Osteoblast (primary cell): ENCODE measurements at regions not wholly inside any gene's neighbourhood (a gene's known extent, or its start where the extent isn't known, plus 50 kb on each side); places are given as distances from the start of the nearest gene placed in this dataset.

Experiments
- DNase-seq: peaks from one replicate; pipeline ENCODE4 v3.0.0; 2011; ENCODE audit warnings: low spot score, mixed read lengths; ENCODE audit not compliant: insufficient read length; ENCODE audit errors: missing footprints
- H2AFZ ChIP-seq: 2 replicates; pipeline ENCODE4 v1.6.0; 2011; ENCODE audit warnings: mild to moderate bottlenecking, low read length
- H3K27ac ChIP-seq: 2 replicates; pipeline ENCODE4 v1.5.1; 2011; ENCODE audit warnings: mild to moderate bottlenecking, low read depth, low read length, moderate library complexity
- H3K27me3 ChIP-seq: 2 replicates; pipeline ENCODE4 v1.6.0; 2012; ENCODE audit warnings: mild to moderate bottlenecking, control low read depth, inconsistent platforms, low read length, moderate library complexity; ENCODE audit not compliant: insufficient read depth
- H3K36me3 ChIP-seq: 2 replicates; pipeline ENCODE4 v1.5.1; 2011; ENCODE audit warnings: mild to moderate bottlenecking, low read length, control low read depth, moderate library complexity; ENCODE audit not compliant: insufficient read depth
- H3K4me1 ChIP-seq: 2 replicates; pipeline ENCODE4 v1.5.1; 2011; ENCODE audit warnings: mild to moderate bottlenecking, low read length, control low read depth, moderate library complexity; ENCODE audit not compliant: insufficient read depth
- H3K4me2 ChIP-seq: 2 replicates; pipeline ENCODE4 v1.6.0; 2011; ENCODE audit warnings: mild to moderate bottlenecking, low read length; ENCODE audit not compliant: insufficient read depth
- H3K4me3 ChIP-seq: fragments of 200-600 bp; sonication (generic); 3 replicates; pipeline ENCODE4 v1.5.1; 2012; ENCODE audit warnings: mild to moderate bottlenecking, low read length, inconsistent platforms; ENCODE audit not compliant: insufficient read depth
- H3K79me2 ChIP-seq: 2 replicates; pipeline ENCODE4 v1.6.0; 2012; ENCODE audit warnings: mild to moderate bottlenecking, low read length, control low read depth, inconsistent platforms; ENCODE audit not compliant: insufficient read depth
- H3K9me3 ChIP-seq: 2 replicates; pipeline ENCODE4 v1.5.1; 2011; ENCODE audit warnings: low read depth, low read length, control low read depth
- H4K20me1 ChIP-seq: 2 replicates; pipeline ENCODE4 v1.6.0; 2012; ENCODE audit warnings: mild to moderate bottlenecking, low read length, control low read depth; ENCODE audit not compliant: insufficient read depth
- CTCF ChIP-seq: IDR thresholded peaks from 2 replicates; pipeline ENCODE4 v1.5.1; 2011; ENCODE audit warnings: mild to moderate bottlenecking, low read depth, low read length, moderate library complexity; ENCODE audit errors: extremely low read depth

- Histone ChIP-seq H3K27me3 (no peaks in the 10 kb centered on the region), H3K79me2 (no peaks in the 10 kb centered on the region), H3K4me1 (no peaks in the 10 kb centered on the region), H4K20me1 (no peaks in the 10 kb centered on the region), H3K27ac (no peak overlapping the region), H3K4me3 (no peak overlapping the region), H2AFZ (no peak overlapping the region), H3K9me3 (no peaks in the 10 kb centered on the region), H3K4me2 (no peak overlapping the region), H3K36me3 (no peaks in the 10 kb centered on the region)
- no peak for TF ChIP-seq CTCF
- DNase-seq = no peak
Observed at GRCh38 chr6:93721386-93722048, 302.2 kb upstream of the EPHA7 start.

- Histone ChIP-seq H3K27me3 (no peaks in the 10 kb centered on the region), H4K20me1 (no peaks in the 10 kb centered on the region), H3K4me3 (no peak overlapping the region), H3K36me3 (no peaks in the 10 kb centered on the region), H3K4me2 (no peak overlapping the region), H3K27ac (no peak overlapping the region), H3K9me3 (peaks cover 3% of the 10 kb centered on the region), H3K79me2 (no peaks in the 10 kb centered on the region), H2AFZ (no peak overlapping the region), H3K4me1 (no peaks in the 10 kb centered on the region)
- DNase-seq = no peak
- TF ChIP-seq CTCF = no peak
Observed at GRCh38 chr6:93713974-93714373, 294.6 kb upstream of the EPHA7 start.

GRCh38 chr6:93703431-93703830, 284.1 kb upstream of the EPHA7 start:
- Histone ChIP-seq H3K36me3 (no peaks in the 10 kb centered on the region), H3K79me2 (no peaks in the 10 kb centered on the region), H3K9me3 (peaks cover 2% of the 10 kb centered on the region), H4K20me1 (no peaks in the 10 kb centered on the region), H3K4me1 (no peaks in the 10 kb centered on the region), H3K4me3 (no peak overlapping the region), H3K27ac (no peak overlapping the region), H3K27me3 (no peaks in the 10 kb centered on the region), H2AFZ (no peak overlapping the region), H3K4me2 (no peak overlapping the region)
- DNase-seq = no peak
- no peak for TF ChIP-seq CTCF

GRCh38 chr6:93701526-93701925, 282.2 kb upstream of the EPHA7 start:
- H3K9me3 ChIP-seq = peaks cover 2% of the 10 kb centered on the region
- H4K20me1 ChIP-seq = no peaks in the 10 kb centered on the region
- H3K4me3 ChIP-seq = no peak overlapping the region
- H3K4me2 ChIP-seq = no peak overlapping the region
- no peak overlapping the region for H2AFZ ChIP-seq
- DNase-seq = no peak
- no peak for TF ChIP-seq CTCF
- no peaks in the 10 kb centered on the region for H3K36me3 ChIP-seq
- no peaks in the 10 kb centered on the region for H3K4me1 ChIP-seq
- H3K79me2 ChIP-seq = no peaks in the 10 kb centered on the region
- no peaks in the 10 kb centered on the region for H3K27me3 ChIP-seq
- H3K27ac ChIP-seq = no peak overlapping the region
